K562 (cell line): ENCODE measurements at regions not wholly inside any gene's neighbourhood (a gene's known extent, or its start where the extent isn't known, plus 50 kb on each side); places are given as distances from the start of the nearest gene placed in this dataset.

Experiments used
- ATAC-seq: fragments of 200-7000 bp; cut with Tn5 transposase; 3 replicates; pipeline ENCODE4 v1.9.1; 2020; ENCODE audit warnings: moderate library complexity
- BruUV-seq: library from RNA; stranded (reverse); fragments of 400-500 nt; replicated peaks from 2 replicates; lab custom pipeline; 2021; lab: Mats Ljungman, UMichigan
- CTCF ChIA-PET: fragments of 300-600 bp; formaldehyde crosslinking; extraction: SDS; loops from one replicate; lab custom pipeline; 2021; ENCODE audit warnings: low intra/inter-chr PET ratio; lab: Yijun Ruan, JAX
- POLR2A ChIA-PET: fragments of 300-600, 350-650 bp; sonication (Branson Sonifier 250); formaldehyde crosslinking; extraction: SDS; loops from one replicate; lab custom pipeline; 2021; ENCODE audit warnings: antibody characterized with exemption, inconsistent platforms; lab: Yijun Ruan, JAX
- DNase-seq, 4 experiments: peaks; one replicate each; pipeline versions ENCODE4 v3.0.0 to v3.0.0-alpha.2; 2011 to 2018; ENCODE audit warnings: low spot score in 3 of 4, mixed read lengths in 3 of 4; ENCODE audit errors: extremely low read depth in 1 of 4
- FAIRE-seq: peaks from 2 replicates; lab custom pipeline; 2011; peaks lifted over from hg19 to GRCh38; lab: Jason Lieb, UNC
- H2AFZ ChIP-seq: 2 replicates; pipeline ENCODE4 v1.6.0; 2011; ENCODE audit warnings: low read depth, low read length, control low read depth, inconsistent platforms
- H3K27ac ChIP-seq: fragments of 200-600 bp; 3 replicates; pipeline ENCODE4 v1.8.0; 2011; ENCODE audit warnings: low read depth, mild to moderate bottlenecking, control low read depth, inconsistent platforms, low read length, moderate library complexity, mixed read lengths; ENCODE audit errors: extremely low read depth
- H3K27me3 ChIP-seq, 2 experiments: fragments of 300-600 bp in 1 of 2; 2 replicates in 1 of 2; 3 replicates in 1 of 2; pipeline versions ENCODE4 v1.6.0 to v1.8.0; 2011; ENCODE audit warnings: inconsistent platforms in 2 of 2, low read length in 2 of 2, mild to moderate bottlenecking in 1 of 2, mixed read lengths in 1 of 2, moderate library complexity in 1 of 2; ENCODE audit not compliant: control insufficient read depth in 2 of 2, insufficient read depth in 2 of 2
- H3K36me3 ChIP-seq: fragments of 300-600 bp; 3 replicates; pipeline ENCODE4 v1.8.0; 2011; ENCODE audit warnings: mild to moderate bottlenecking, low read length, inconsistent platforms; ENCODE audit not compliant: control insufficient read depth, insufficient read depth
- H3K4me1 ChIP-seq, 2 experiments: fragments of 200-600 bp in 1 of 2; replicated peaks in 1 of 2; 2 replicates in 1 of 2; 3 replicates in 1 of 2; pipeline versions ENCODE4 v1.5.1 to v1.8.0; 2011; ENCODE audit warnings: inconsistent platforms in 2 of 2, low read length in 2 of 2, mild to moderate bottlenecking in 1 of 2, mixed read lengths in 1 of 2, moderate library complexity in 1 of 2; ENCODE audit not compliant: control insufficient read depth in 2 of 2, insufficient read depth in 2 of 2
- H3K4me2 ChIP-seq: 2 replicates; pipeline ENCODE4 v1.6.1; 2011; ENCODE audit warnings: low read length, control low read depth, inconsistent platforms, mixed read lengths; ENCODE audit not compliant: insufficient read depth
- H3K4me3 ChIP-seq: fragments of 200-600 bp; sonication (generic), shearing (Covaris generic); 2 replicates; pipeline ENCODE4 v1.5.1; 2016; ENCODE audit warnings: control low read depth, inconsistent platforms
- H3K79me2 ChIP-seq: fragments of 200-600 bp; 3 replicates; pipeline ENCODE4 v1.8.0; 2011; ENCODE audit warnings: low read length, inconsistent platforms; ENCODE audit not compliant: control insufficient read depth, insufficient read depth
- H3K9ac ChIP-seq, 2 experiments: 2 replicates each; pipeline versions ENCODE4 v1.6.0 to v1.6.1; 2011; ENCODE audit warnings: low read depth in 2 of 2, low read length in 2 of 2, control low read depth in 1 of 2, inconsistent platforms in 1 of 2, mild to moderate bottlenecking in 1 of 2, mixed read lengths in 1 of 2; ENCODE audit not compliant: insufficient read depth in 1 of 2
- H3K9me1 ChIP-seq: one replicate; pipeline ENCODE4 v1.6.0; 2011; ENCODE audit warnings: inconsistent platforms, mild to moderate bottlenecking, low read length, moderate library complexity; ENCODE audit not compliant: control insufficient read depth, insufficient read depth
- H3K9me3 ChIP-seq: replicated peaks from 2 replicates; pipeline ENCODE4 v1.5.1; 2011; ENCODE audit warnings: low read depth, low read length, inconsistent platforms; ENCODE audit not compliant: control insufficient read depth, insufficient read depth
- H4K20me1 ChIP-seq: replicated peaks from 2 replicates; pipeline ENCODE4 v1.6.1; 2011; ENCODE audit warnings: low read length, inconsistent platforms, mixed read lengths; ENCODE audit not compliant: control insufficient read depth, insufficient read depth
- CHCHD3 ChIP-seq: fragments of 250-450 bp; sonication (Bioruptor Pico); IDR thresholded peaks from 2 replicates; pipeline ENCODE4 v2.1.2; 2022; ENCODE audit warnings: mild to moderate bottlenecking
- DLX4 ChIP-seq: fragments of 250-450 bp; sonication (Bioruptor Pico); IDR thresholded peaks from 2 replicates; pipeline ENCODE4 v1.6.1; 2021; ENCODE audit warnings: mild to moderate bottlenecking
- DPF2 ChIP-seq: fragments of 450-650 bp; IDR thresholded peaks from 2 replicates; pipeline ENCODE4 v1.6.1; 2016
- EP300 ChIP-seq: IDR thresholded peaks from 2 replicates; pipeline ENCODE4 v1.6.1; 2012; ENCODE audit warnings: low read length, improper control_type of control experiment
- FOXO4 ChIP-seq: fragments of 450-650 bp; formaldehyde crosslinking; IDR thresholded peaks from 2 replicates; pipeline ENCODE4 v1.4.0; 2020; ENCODE audit warnings: mild to moderate bottlenecking, moderate library complexity
- FOXP1 ChIP-seq: sonication (generic); formaldehyde crosslinking; IDR thresholded peaks from 2 replicates; pipeline ENCODE4 v1.8.0; 2022; ENCODE audit warnings: mild to moderate bottlenecking, missing genetic modification reagents
- HBP1 ChIP-seq: fragments of 450-650 bp; formaldehyde crosslinking; IDR thresholded peaks from 2 replicates; pipeline ENCODE4 v1.4.0; 2022; ENCODE audit warnings: missing genetic modification characterization
- KLF16 ChIP-seq: IDR thresholded peaks from 2 replicates; pipeline ENCODE4 v1.6.1; 2016; ENCODE audit warnings: antibody characterized with exemption
- MECOM ChIP-seq: fragments of 250-450 bp; sonication (Bioruptor Pico); IDR thresholded peaks from 2 replicates; pipeline ENCODE4 v1.8.0; 2022; ENCODE audit warnings: inconsistent platforms
- MTA2 ChIP-seq: fragments of 450-650 bp; IDR thresholded peaks from 2 replicates; pipeline ENCODE4 v1.6.1; 2016; ENCODE audit warnings: low read depth
- NR2C1 ChIP-seq, 2 experiments: fragments of 450-650 bp; IDR thresholded peaks; 2 replicates each; pipeline ENCODE4 v1.6.1; 2017; ENCODE audit warnings: mild to moderate bottlenecking in 2 of 2, antibody characterized with exemption in 1 of 2, inconsistent platforms in 1 of 2, missing compliant biosample characterization in 1 of 2, missing genetic modification characterization in 1 of 2
- POLR2G ChIP-seq: fragments of 200-400 bp; formaldehyde crosslinking; IDR thresholded peaks from 2 replicates; pipeline ENCODE4 v1.6.1; 2017; ENCODE audit warnings: low read depth, mild to moderate bottlenecking, antibody characterized with exemption, low read length, moderate library complexity
- SIN3B ChIP-seq: fragments of 450-650 bp; IDR thresholded peaks from 2 replicates; pipeline ENCODE4 v1.6.1; 2017; ENCODE audit warnings: low read depth, mild to moderate bottlenecking, moderate library complexity
- SMAD4 ChIP-seq: fragments of 250-450 bp; sonication (Bioruptor Pico); conservative IDR thresholded peaks from 2 replicates; pipeline ENCODE4 v1.8.0; 2021; ENCODE audit warnings: inconsistent platforms, mild to moderate bottlenecking, moderate library complexity
- SMC3 ChIP-seq: conservative IDR thresholded peaks from 2 replicates; pipeline ENCODE4 v1.6.1; 2011; ENCODE audit warnings: low read depth, low read length, improper control_type of control experiment; ENCODE audit not compliant: insufficient read depth
- SOX6 ChIP-seq: fragments of 450-650 bp; IDR thresholded peaks from 2 replicates; pipeline ENCODE4 v1.6.1; 2014; ENCODE audit warnings: mild to moderate bottlenecking
- WHSC1 ChIP-seq: IDR thresholded peaks from one replicate; pipeline ENCODE4 v1.6.1; 2012; ENCODE audit warnings: low read length, control low read depth, inconsistent platforms
- ZKSCAN3 ChIP-seq: fragments of 250-450 bp; sonication (Bioruptor Pico); IDR thresholded peaks from 2 replicates; pipeline ENCODE4 v1.4.0; 2020
- ZNF239 ChIP-seq: fragments of 250-450 bp; sonication (Bioruptor Pico); IDR thresholded peaks from 2 replicates; pipeline ENCODE4 v1.4.0; 2020; ENCODE audit warnings: mild to moderate bottlenecking
- WGBS: fragments of 100-300 bp; shearing (Covaris generic); methylation state at CpG from one replicate; pipeline ENCODE4 v1.1.6; 2016; ENCODE audit warnings: low coverage, mixed read lengths; ENCODE audit not compliant: insufficient coverage; ENCODE audit errors: missing lambda C conversion rate; 5-methylcytosine and 5-hydroxymethylcytosine counted together
- in situ Hi-C: fragments of 300-500 bp; cut with MboI; formaldehyde crosslinking; loops from 4 replicates; pipeline ENCODE4 v1.15.0; 2018; ENCODE audit warnings: inconsistent platforms, mixed read lengths
- intact Hi-C: fragments of 100-400 bp; cut with micrococcal nuclease; formaldehyde crosslinking; loops from 2 replicates; pipeline ENCODE4 v1.14.2; 2022

- no TSS peak for BruUV-seq
- Histone ChIP-seq H3K36me3 (no peaks in the 10 kb centered on the region), H3K27ac (no peak overlapping the region), H3K9me3 (no peaks in the 10 kb centered on the region), H4K20me1 (no peaks in the 10 kb centered on the region), H3K27me3 (no peaks in the 10 kb centered on the region), H3K9ac (no peak overlapping the region), H3K4me3 (no peak overlapping the region), H2AFZ (no peak overlapping the region), H3K4me2 (no peak overlapping the region), H3K79me2 (no peaks in the 10 kb centered on the region), H3K4me1 (no peaks in the 10 kb centered on the region), H3K9me1 (no peaks in the 10 kb centered on the region)
- no peak for FAIRE-seq
- CTCF ChIA-PET = no interaction called here
- in situ Hi-C loops = no loop called here
- intact Hi-C loops = no loop called here
- no peak for DNase-seq
- ATAC-seq = no peak
- POLR2A ChIA-PET = no interaction called here
- WGBS = 0% methylated on average over 2 of the region's 2 CpGs
- no peak for TF ChIP-seq CHCHD3 (CRISPR knock-in tag)
- TF ChIP-seq ZKSCAN3 (CRISPR knock-in tag) = no peak
- TF ChIP-seq SMAD4 (CRISPR knock-in tag) = no peak
- no peak for TF ChIP-seq NR2C1 (IDR thresholded peaks at IDR 0.05)
- no peak for TF ChIP-seq NR2C1 (tag; IDR thresholded peaks at IDR 0.05)
- TF ChIP-seq DPF2 = no peak
- TF ChIP-seq FOXO4 (CRISPR knock-in tag) = no peak
- TF ChIP-seq MTA2 = no peak
- TF ChIP-seq SMC3 = no peak
- TF ChIP-seq WHSC1 = no peak
- no peak for TF ChIP-seq DLX4 (CRISPR knock-in tag)
- no peak for TF ChIP-seq SIN3B
- TF ChIP-seq ZNF239 = no peak
- no peak for TF ChIP-seq MECOM (CRISPR knock-in tag)
- no peak for TF ChIP-seq SOX6
- TF ChIP-seq EP300 = no peak
- TF ChIP-seq KLF16 = no peak
- TF ChIP-seq FOXP1 (CRISPR knock-in tag) = no peak
- no peak for TF ChIP-seq HBP1
- no peak for TF ChIP-seq POLR2G
Measured at GRCh38 chr13:61021838-61022237, 393.8 kb downstream of the PCDH20 start.
